B cell (primary cell): ENCODE measurements at regions not wholly inside any gene's neighbourhood (a gene's known extent, or its start where the extent isn't known, plus 50 kb on each side); places are given as distances from the start of the nearest gene placed in this dataset.

ENCODE experiments used
- ATAC-seq: fragments of 200-7000 bp; cut with Tn5 transposase; one replicate; pipeline ENCODE4 v1.10.0; 2021; ENCODE audit warnings: low read depth, mild to moderate bottlenecking, moderate number of reproducible peaks, moderate library complexity
- CTCF ChIA-PET: fragments of 350-600 bp; sonication (Branson Sonifier 250); formaldehyde crosslinking; loops from one replicate; lab custom pipeline; 2021; ENCODE audit warnings: antibody characterized with exemption, inconsistent platforms; lab: Charles Lee
- POLR2A ChIA-PET: fragments of 350-600 bp; sonication (Branson Sonifier 250); formaldehyde crosslinking; loops from one replicate; lab custom pipeline; 2021; ENCODE audit warnings: antibody characterized with exemption; lab: Charles Lee
- DNase-seq: peaks from one replicate; pipeline ENCODE4 v3.0.0; 2013
- H2AFZ ChIP-seq: 2 replicates; pipeline ENCODE4 v1.6.1; 2012; ENCODE audit warnings: mild to moderate bottlenecking, low read depth, low read length; ENCODE audit not compliant: insufficient read depth, poor library complexity, severe bottlenecking
- H3K27ac ChIP-seq, 2 donors: 1 replicate in 1 of 2; 2 replicates in 1 of 2; pipeline ENCODE4 v1.5.1; 2012 to 2013; ENCODE audit warnings: low read length in 2 of 2, mild to moderate bottlenecking in 2 of 2, moderate library complexity in 1 of 2
- H3K27me3 ChIP-seq, 4 experiments: fragments of 200-600 bp in 1 of 4; sonication (generic) in 1 of 4; replicated peaks in 1 of 4; 1 replicate in 2 of 4; 2 replicates in 2 of 4; pipeline versions ENCODE4 v1.6.1 to v1.7.0; 2013 to 2016; ENCODE audit warnings: low read length in 3 of 4, mild to moderate bottlenecking in 2 of 4, mixed read lengths in 1 of 4, moderate library complexity in 1 of 4; ENCODE audit not compliant: insufficient read depth in 4 of 4, control insufficient read depth in 3 of 4; ENCODE audit errors: control extremely low read depth in 1 of 4
- H3K36me3 ChIP-seq, 2 experiments: replicated peaks in 1 of 2; 1 replicate in 1 of 2; 2 replicates in 1 of 2; pipeline versions ENCODE4 v1.6.1 to v1.7.1; 2013; ENCODE audit warnings: low read length in 1 of 2; ENCODE audit not compliant: insufficient read depth in 2 of 2, control insufficient read depth in 1 of 2; ENCODE audit errors: control extremely low read depth in 1 of 2, extremely low read depth in 1 of 2
- H3K4me1 ChIP-seq, 2 donors: fragments of 200-600 bp in 1 of 2; sonication (generic) in 1 of 2; 1 replicate in 1 of 2; 2 replicates in 1 of 2; pipeline versions ENCODE4 v1.5.1 to v1.6.1; 2013 to 2017; ENCODE audit warnings: low read length in 2 of 2; ENCODE audit not compliant: control insufficient read depth in 2 of 2, insufficient read depth in 2 of 2
- H3K4me2 ChIP-seq: replicated peaks from 2 replicates; pipeline ENCODE3; 2012; ENCODE audit warnings: mild to moderate bottlenecking, low read depth, low read length; ENCODE audit not compliant: poor library complexity, severe bottlenecking
- H3K4me3 ChIP-seq, 5 experiments: fragments of 200-600 bp in 1 of 5; sonication (generic) in 1 of 5; 1 replicate in 3 of 5; 2 replicates in 2 of 5; pipeline versions ENCODE4 v1.5.1 to v1.7.0; 2011 to 2016; ENCODE audit warnings: low read length in 4 of 5, mild to moderate bottlenecking in 4 of 5, low read depth in 2 of 5, control low read depth in 1 of 5, moderate library complexity in 1 of 5; ENCODE audit not compliant: insufficient read depth in 1 of 5; ENCODE audit errors: control extremely low read depth in 1 of 5, extremely low read depth in 1 of 5
- H3K79me2 ChIP-seq: fragments of 200-600 bp; sonication (generic); one replicate; pipeline ENCODE4 v1.6.0; 2016; ENCODE audit warnings: low read length; ENCODE audit not compliant: control insufficient read depth, insufficient read depth
- H3K9ac ChIP-seq: fragments of 200-600 bp; sonication (generic); 2 replicates; pipeline ENCODE4 v1.6.1; 2017; ENCODE audit warnings: mild to moderate bottlenecking, low read length, moderate library complexity
- H3K9me3 ChIP-seq, 3 donors: one replicate each; pipeline versions ENCODE4 v1.6.1 to v1.7.1; 2013; ENCODE audit warnings: low read length in 2 of 3; ENCODE audit not compliant: control insufficient read depth in 2 of 3, insufficient read depth in 1 of 3; ENCODE audit errors: control extremely low read depth in 1 of 3
- H4K20me1 ChIP-seq: 2 replicates; pipeline ENCODE4 v1.6.0; 2012; ENCODE audit warnings: mild to moderate bottlenecking, low read length; ENCODE audit not compliant: insufficient read depth, control insufficient read depth, poor library complexity, severe bottlenecking
- H3K27ac Mint-ChIP-seq: one replicate; pipeline ENCODE4 v1.8.0; 2021; ENCODE audit warnings: mixed read lengths
- H3K27me3 Mint-ChIP-seq: one replicate; pipeline ENCODE4 v1.8.0; 2021; ENCODE audit warnings: mixed read lengths
- H3K4me1 Mint-ChIP-seq: one replicate; pipeline ENCODE4 v1.8.0; 2021; ENCODE audit warnings: mixed read lengths
- H3K4me3 Mint-ChIP-seq: one replicate; pipeline ENCODE4 v1.8.0; 2021; ENCODE audit warnings: mixed read lengths
- H3K9me3 Mint-ChIP-seq: one replicate; pipeline ENCODE4 v1.8.0; 2022; ENCODE audit warnings: mixed read lengths; ENCODE audit not compliant: insufficient read depth
- CTCF ChIP-seq: fragments of 200-600 bp; IDR thresholded peaks from one replicate; pipeline ENCODE4 v1.8.0; 2022; ENCODE audit warnings: antibody characterized with exemption, mild to moderate bottlenecking
- EZH2 ChIP-seq: IDR thresholded peaks from 2 replicates; pipeline ENCODE4 v1.6.1; 2012; ENCODE audit warnings: borderline replicate concordance, low read depth, mild to moderate bottlenecking, moderate library complexity, low read length; ENCODE audit not compliant: insufficient read depth, poor library complexity, severe bottlenecking
- WGBS: methylation state at CpG from one replicate; pipeline ENCODE4 v1.1.5; 2013; ENCODE audit warnings: missing lambda C conversion rate; ENCODE audit not compliant: insufficient coverage; 5-methylcytosine and 5-hydroxymethylcytosine counted together
- intact Hi-C: fragments of 100-400 bp; cut with micrococcal nuclease; formaldehyde crosslinking; loops from one replicate; pipeline ENCODE4 v1.10.0; 2022

GRCh38 chr3:13260259-13261103, 159.6 kb downstream of the NUP210 start:
- H3K9me3 Mint-ChIP-seq = no peaks in the 10 kb centered on the region
- Histone ChIP-seq H3K27ac (no peak overlapping the region), H3K79me2 (no peaks in the 10 kb centered on the region), H3K4me2 (no peak overlapping the region), H4K20me1 (no peaks in the 10 kb centered on the region), H3K9me3 (peaks cover 0 to 6% (median 3%) of the 10 kb centered on the region in 3 donors), H2AFZ (no peak overlapping the region), H3K9ac (no peak overlapping the region), H3K36me3 (no peaks in the 10 kb centered on the region), H3K4me3 (no peak overlapping the region), H3K4me1 (peaks cover 11 to 15% of the 10 kb centered on the region in 2 donors), H3K27me3 (peaks cover 0 to 23% (median 1%) of the 10 kb centered on the region in 4 experiments)
- DNase-seq (no peak), ATAC-seq (no peak)
- 88% methylated on average over 13 of the region's 15 CpGs for WGBS
- peaks cover 12% of the 10 kb centered on the region for H3K4me1 Mint-ChIP-seq
- H3K27ac Mint-ChIP-seq = no peak overlapping the region
- intact Hi-C loops = no loop called here
- no peak overlapping the region for H3K4me3 Mint-ChIP-seq
- ChIA-PET POLR2A (interaction anchor here (1.2 kb wide), 1 partner anchor 164 kb away, joined by 5 read pairs; no protein-coding TSS in a partner anchor), CTCF (no interaction called here)
- H3K27me3 Mint-ChIP-seq = peaks cover 36% of the 10 kb centered on the region
- TF ChIP-seq CTCF (no peak), EZH2 (no peak)

- H3K9me3 Mint-ChIP-seq = no peaks in the 10 kb centered on the region
- Histone ChIP-seq H3K4me1 (peaks cover 11 to 15% of the 10 kb centered on the region in 2 donors), H3K9me3 (no peaks in the 10 kb centered on the region), H2AFZ (no peak overlapping the region), H3K4me2 (no peak overlapping the region), H3K9ac (no peak overlapping the region), H3K27me3 (peaks cover 0 to 17% (median 3%) of the 10 kb centered on the region in 4 experiments), H4K20me1 (no peaks in the 10 kb centered on the region), H3K27ac (no peak overlapping the region), H3K36me3 (no peaks in the 10 kb centered on the region), H3K4me3 (no peak overlapping the region), H3K79me2 (no peaks in the 10 kb centered on the region)
- H3K27ac Mint-ChIP-seq = no peak overlapping the region
- no peak for DNase-seq
- H3K4me3 Mint-ChIP-seq = no peak overlapping the region
- TF ChIP-seq CTCF (no peak), EZH2 (no peak)
- 52% methylated on average over 3 of the region's 5 CpGs for WGBS
- peaks cover 12% of the 10 kb centered on the region for H3K4me1 Mint-ChIP-seq
- ChIA-PET POLR2A (interaction anchor here (1.2 kb wide), 1 partner anchor 164 kb away, joined by 5 read pairs; no protein-coding TSS in a partner anchor), CTCF (no interaction called here)
- peaks cover 35% of the 10 kb centered on the region for H3K27me3 Mint-ChIP-seq
- no peak for ATAC-seq
- intact Hi-C loops = no loop called here
These were observed 160.3 kb downstream of the NUP210 start for GRCh38 chr3:13259831-13260230.
